Mucosa of stomach (tissue), 1 donor: ENCODE measurements at regions not wholly inside any gene's neighbourhood (a gene's known extent, or its start where the extent isn't known, plus 50 kb on each side); places are given as distances from the start of the nearest gene placed in this dataset.
A peak's percentile ranks its signal among the peaks of the same experiment; 100 is the strongest.
"Not testable (repeated sequence)": the region's sequence is repeated elsewhere in the genome, so short reads cannot be mapped to it uniquely, and the experiment has no call there.

Source experiments
- H3K27me3 ChIP-seq: one replicate; pipeline ENCODE4 v1.7.0; 2013; ENCODE audit warnings: mild to moderate bottlenecking, low read length; ENCODE audit not compliant: control insufficient read depth, insufficient read depth
- H3K36me3 ChIP-seq: one replicate; pipeline ENCODE4 v1.7.0; 2013; ENCODE audit warnings: low read length; ENCODE audit not compliant: control insufficient read depth, insufficient read depth
- H3K4me1 ChIP-seq: one replicate; pipeline ENCODE4 v1.7.0; 2013; ENCODE audit warnings: mild to moderate bottlenecking, low read length; ENCODE audit not compliant: control insufficient read depth, insufficient read depth
- H3K4me3 ChIP-seq: one replicate; pipeline ENCODE4 v1.7.0; 2013; ENCODE audit warnings: low read length
- H3K9ac ChIP-seq: one replicate; pipeline ENCODE4 v1.7.0; 2013; ENCODE audit warnings: mild to moderate bottlenecking, low read length, moderate library complexity
- H3K9me3 ChIP-seq: one replicate; pipeline ENCODE4 v1.7.0; 2013; ENCODE audit warnings: mild to moderate bottlenecking, low read length, moderate library complexity; ENCODE audit not compliant: control insufficient read depth
- donor health status: Pancreatic carcinoma.

- Histone ChIP-seq H3K4me1 (no peaks in the 10 kb centered on the region), H3K27me3 (no peaks in the 10 kb centered on the region), H3K9me3 (no peaks in the 10 kb centered on the region), H3K9ac (no peak overlapping the region), H3K4me3 (no peak overlapping the region), H3K36me3 (no peaks in the 10 kb centered on the region)
Observed at GRCh38 chr4:104549736-104550135, 55.0 kb upstream of the CXXC4 start.

GRCh38 chr4:104559502-104559901 lies 64.8 kb upstream of the CXXC4 start:
- no peak overlapping the region for H3K9ac ChIP-seq
- H3K36me3 ChIP-seq: no peaks in the 10 kb centered on the region
- H3K9me3 ChIP-seq: no peaks in the 10 kb centered on the region
- no peaks in the 10 kb centered on the region for H3K4me1 ChIP-seq
- H3K4me3 ChIP-seq: no peak overlapping the region
- no peaks in the 10 kb centered on the region for H3K27me3 ChIP-seq

- Histone ChIP-seq H3K36me3 (no peaks in the 10 kb centered on the region), H3K9me3 (no peaks in the 10 kb centered on the region), H3K4me3 (no peak overlapping the region), H3K4me1 (no peaks in the 10 kb centered on the region), H3K27me3 (no peaks in the 10 kb centered on the region), H3K9ac (no peak overlapping the region)
Observed at GRCh38 chr4:104571341-104571740, 76.6 kb upstream of the CXXC4 start.

GRCh38 chr4:104574371-104574770 lies 79.7 kb upstream of the CXXC4 start:
- Histone ChIP-seq H3K36me3 (no peaks in the 10 kb centered on the region), H3K9me3 (no peaks in the 10 kb centered on the region), H3K4me3 (no peak overlapping the region), H3K4me1 (no peaks in the 10 kb centered on the region), H3K27me3 (no peaks in the 10 kb centered on the region), H3K9ac (no peak overlapping the region)

- H3K9ac ChIP-seq: no peak overlapping the region
- no peaks in the 10 kb centered on the region for H3K4me1 ChIP-seq
- no peaks in the 10 kb centered on the region for H3K27me3 ChIP-seq
- no peaks in the 10 kb centered on the region for H3K36me3 ChIP-seq
- no peak overlapping the region for H3K4me3 ChIP-seq
- H3K9me3 ChIP-seq: no peaks in the 10 kb centered on the region
Observed at GRCh38 chr4:104575278-104575677, 80.6 kb upstream of the CXXC4 start.

- H3K36me3 ChIP-seq: no peaks in the 10 kb centered on the region
- H3K9ac ChIP-seq: no peak overlapping the region
- H3K4me3 ChIP-seq: no peak overlapping the region
- H3K4me1 ChIP-seq: no peaks in the 10 kb centered on the region
- no peaks in the 10 kb centered on the region for H3K9me3 ChIP-seq
- H3K27me3 ChIP-seq: no peaks in the 10 kb centered on the region
Observed at GRCh38 chr4:104577405-104577804, 82.7 kb upstream of the CXXC4 start.

- not testable (repeated sequence) for H3K36me3 ChIP-seq, H3K9me3 ChIP-seq, H3K9ac ChIP-seq, H3K4me1 ChIP-seq, H3K4me3 ChIP-seq, H3K27me3 ChIP-seq
Observed at GRCh38 chr4:104581476-104581875, 86.8 kb upstream of the CXXC4 start.

GRCh38 chr4:104582056-104582455 lies 87.4 kb upstream of the CXXC4 start:
- not testable (repeated sequence) for H3K4me1 ChIP-seq, H3K4me3 ChIP-seq, H3K9ac ChIP-seq, H3K9me3 ChIP-seq, H3K36me3 ChIP-seq, H3K27me3 ChIP-seq

- Histone ChIP-seq H3K36me3 (no peaks in the 10 kb centered on the region), H3K9ac (no peak overlapping the region), H3K9me3 (no peaks in the 10 kb centered on the region), H3K4me1 (no peaks in the 10 kb centered on the region), H3K27me3 (no peaks in the 10 kb centered on the region), H3K4me3 (no peak overlapping the region)
Observed at GRCh38 chr4:104589264-104589868, 94.7 kb upstream of the CXXC4 start.

GRCh38 chr4:104591510-104591911 lies 96.8 kb upstream of the CXXC4 start:
- Histone ChIP-seq H3K9ac (no peak overlapping the region), H3K27me3 (no peaks in the 10 kb centered on the region), H3K4me1 (no peaks in the 10 kb centered on the region), H3K36me3 (no peaks in the 10 kb centered on the region), H3K4me3 (no peak overlapping the region), H3K9me3 (no peaks in the 10 kb centered on the region)

- Histone ChIP-seq H3K36me3 (no peaks in the 10 kb centered on the region), H3K4me3 (no peak overlapping the region), H3K9me3 (no peaks in the 10 kb centered on the region), H3K27me3 (no peaks in the 10 kb centered on the region), H3K9ac (no peak overlapping the region), H3K4me1 (no peaks in the 10 kb centered on the region)
Observed at GRCh38 chr4:104592183-104592582, 97.5 kb upstream of the CXXC4 start.

GRCh38 chr4:104593019-104593418 lies 98.3 kb upstream of the CXXC4 start:
- Histone ChIP-seq H3K9me3 (no peaks in the 10 kb centered on the region), H3K27me3 (no peaks in the 10 kb centered on the region), H3K36me3 (no peaks in the 10 kb centered on the region), H3K9ac (peak overlapping the region; percentile 17), H3K4me3 (no peak overlapping the region), H3K4me1 (no peaks in the 10 kb centered on the region)

GRCh38 chr4:104596189-104596588 lies 101.5 kb upstream of the CXXC4 start:
- Histone ChIP-seq H3K4me1 (no peaks in the 10 kb centered on the region), H3K9ac (no peak overlapping the region), H3K9me3 (no peaks in the 10 kb centered on the region)

More at GRCh38 chr4:104596189-104596588, 101.5 kb upstream of the CXXC4 start:
- Histone ChIP-seq H3K4me3 (no peak overlapping the region), H3K27me3 (no peaks in the 10 kb centered on the region), H3K36me3 (no peaks in the 10 kb centered on the region)
